IMR-90 (cell line): ENCODE measurements at regions not wholly inside any gene's neighbourhood (a gene's known extent, or its start where the extent isn't known, plus 50 kb on each side); places are given as distances from the start of the nearest gene placed in this dataset.

Source experiments
- ATAC-seq: fragments of 200-7000 bp; cut with Tn5 transposase; 2 replicates; pipeline ENCODE4 v1.9.1; 2020; ENCODE audit warnings: low read depth, mild to moderate bottlenecking, moderate library complexity
- BruUV-seq: library from RNA; stranded (reverse); fragments of 400-500 nt; replicated peaks from 2 replicates; lab custom pipeline; 2021; lab: Mats Ljungman, UMichigan
- CTCF ChIA-PET: fragments of 300-600 bp; formaldehyde crosslinking; extraction: SDS; loops from one replicate; lab custom pipeline; 2021; ENCODE audit warnings: antibody characterized with exemption; lab: Yijun Ruan, JAX
- POLR2A ChIA-PET: fragments of 300-600 bp; sonication (Branson Sonifier 250); formaldehyde crosslinking; loops from one replicate; lab custom pipeline; 2022; ENCODE audit warnings: antibody characterized with exemption; ENCODE audit not compliant: unreplicated experiment; lab: Charles Lee
- DNase-seq: peaks from one replicate; pipeline ENCODE4 v3.0.0; 2013
- H2AFZ ChIP-seq: replicated peaks from 2 replicates; pipeline ENCODE3; 2013; ENCODE audit warnings: low read length, mild to moderate bottlenecking; ENCODE audit not compliant: poor library complexity
- H2AK5ac ChIP-seq: 2 replicates; pipeline ENCODE4 v1.6.1; 2013; ENCODE audit warnings: low read depth, low read length, inconsistent platforms
- H2AK9ac ChIP-seq: replicated peaks from 2 replicates; pipeline ENCODE3; 2013; ENCODE audit warnings: mild to moderate bottlenecking, low read depth, low read length, moderate library complexity; ENCODE audit not compliant: poor library complexity
- H2BK120ac ChIP-seq: 2 replicates; pipeline ENCODE4 v1.6.1; 2013; ENCODE audit warnings: low read depth, low read length, inconsistent platforms
- H2BK15ac ChIP-seq: 3 replicates; pipeline ENCODE4 v1.6.1; 2013; ENCODE audit warnings: low read depth, low read length, inconsistent platforms
- H2BK20ac ChIP-seq: 2 replicates; pipeline ENCODE4 v1.6.1; 2013; ENCODE audit warnings: low read depth, mild to moderate bottlenecking, inconsistent platforms, low read length, moderate library complexity
- H2BK5ac ChIP-seq: 2 replicates; pipeline ENCODE4 v1.6.1; 2013; ENCODE audit warnings: mild to moderate bottlenecking, low read depth, low read length, inconsistent platforms; ENCODE audit not compliant: poor library complexity, severe bottlenecking
- H3K14ac ChIP-seq: replicated peaks from 2 replicates; pipeline ENCODE4 v1.6.1; 2013; ENCODE audit warnings: low read depth, low read length, inconsistent platforms
- H3K18ac ChIP-seq: 2 replicates; pipeline ENCODE4 v1.6.1; 2013; ENCODE audit warnings: low read depth, low read length, control low read depth
- H3K23ac ChIP-seq: 2 replicates; pipeline ENCODE4 v1.6.1; 2013; ENCODE audit warnings: low read depth, low read length, inconsistent platforms
- H3K27ac ChIP-seq: 2 replicates; pipeline ENCODE4 v1.5.1; 2013; ENCODE audit warnings: mild to moderate bottlenecking, control low read depth, low read length; ENCODE audit not compliant: insufficient read depth
- H3K27me3 ChIP-seq: 2 replicates; pipeline ENCODE4 v1.6.1; 2013; ENCODE audit warnings: low read length; ENCODE audit not compliant: control insufficient read depth, insufficient read depth
- H3K36me3 ChIP-seq: 2 replicates; pipeline ENCODE4 v1.6.1; 2013; ENCODE audit warnings: low read length, mixed read lengths; ENCODE audit not compliant: control insufficient read depth, insufficient read depth
- H3K4ac ChIP-seq: 2 replicates; pipeline ENCODE4 v1.6.1; 2013; ENCODE audit warnings: low read depth, low read length, inconsistent platforms
- H3K4me1 ChIP-seq: 2 replicates; pipeline ENCODE4 v1.6.1; 2013; ENCODE audit warnings: low read length, mixed read lengths; ENCODE audit not compliant: control insufficient read depth, insufficient read depth
- H3K4me2 ChIP-seq: 2 replicates; pipeline ENCODE4 v1.6.1; 2013; ENCODE audit warnings: low read depth, mild to moderate bottlenecking, control low read depth, low read length, moderate library complexity
- H3K4me3 ChIP-seq: 2 replicates; pipeline ENCODE4 v1.5.1; 2013; ENCODE audit warnings: low read depth, mild to moderate bottlenecking, control low read depth, low read length, moderate library complexity; ENCODE audit not compliant: insufficient read depth
- H3K56ac ChIP-seq: 2 replicates; pipeline ENCODE4 v1.6.1; 2013; ENCODE audit warnings: low read length, inconsistent platforms; ENCODE audit not compliant: insufficient read depth; ENCODE audit errors: extremely low read depth
- H3K79me1 ChIP-seq, 2 experiments: 2 replicates each; pipeline ENCODE4 v1.6.1; 2013; ENCODE audit warnings: low read length in 2 of 2, inconsistent platforms in 1 of 2, low read depth in 1 of 2
- H3K9ac ChIP-seq: 2 replicates; pipeline ENCODE4 v1.6.1; 2013; ENCODE audit warnings: low read depth, low read length, control low read depth
- H3K9me1 ChIP-seq: 2 replicates; pipeline ENCODE4 v1.6.1; 2013; ENCODE audit warnings: low read length, inconsistent platforms; ENCODE audit not compliant: insufficient read depth
- H3K9me3 ChIP-seq: 2 replicates; pipeline ENCODE4 v1.6.1; 2013; ENCODE audit warnings: low read length; ENCODE audit not compliant: control insufficient read depth, insufficient read depth
- H4K20me1 ChIP-seq: 2 replicates; pipeline ENCODE4 v1.6.1; 2013; ENCODE audit warnings: low read length, inconsistent platforms; ENCODE audit not compliant: insufficient read depth
- H4K5ac ChIP-seq: 2 replicates; pipeline ENCODE4 v1.6.1; 2013; ENCODE audit warnings: mild to moderate bottlenecking, low read depth, low read length, control low read depth
- H4K8ac ChIP-seq, 2 experiments: 2 replicates each; pipeline ENCODE4 v1.6.1; 2013; ENCODE audit warnings: low read depth in 2 of 2, low read length in 2 of 2, control low read depth in 1 of 2, inconsistent platforms in 1 of 2
- H4K91ac ChIP-seq: 2 replicates; pipeline ENCODE4 v1.6.1; 2013; ENCODE audit warnings: low read depth, low read length, inconsistent platforms; ENCODE audit not compliant: insufficient read depth
- ELK1 ChIP-seq: fragments of 150-350 bp; IDR thresholded peaks from 2 replicates; pipeline ENCODE4 v1.6.1; 2016; ENCODE audit warnings: low read depth, mild to moderate bottlenecking, low read length, moderate library complexity, borderline replicate concordance
- WGBS, 2 experiments: methylation state at CpG; one replicate each; pipeline versions ENCODE4 v1.1.5 to v1.1.7; 2013; ENCODE audit warnings: missing lambda C conversion rate in 2 of 2; ENCODE audit not compliant: insufficient read length in 1 of 2; ENCODE audit errors: extremely low coverage in 2 of 2; 5-methylcytosine and 5-hydroxymethylcytosine counted together
- dilution Hi-C: fragments of 300-500 bp; cut with HindIII; formaldehyde crosslinking; loops from one replicate; pipeline ENCODE4 v1.14.3; 2018; ENCODE audit warnings: low sequenced_read_pairs; ENCODE audit not compliant: unreplicated experiment
- in situ Hi-C: fragments of 300-500 bp; cut with MboI; formaldehyde crosslinking; loops from 3 replicates; pipeline ENCODE4 v1.14.3; 2019; ENCODE audit warnings: low sequenced_read_pairs, inconsistent platforms, mixed read lengths
- intact Hi-C: fragments of 100-400 bp; cut with micrococcal nuclease; formaldehyde crosslinking; loops from 2 replicates; pipeline ENCODE4 v1.10.0; 2022

GRCh38 chr4:81874661-81875515 lies 403.2 kb upstream of the RASGEF1B start:
- Histone ChIP-seq H3K18ac (no peak overlapping the region), H3K14ac (no peak overlapping the region), H3K4ac (no peak overlapping the region), H3K9me1 (no peaks in the 10 kb centered on the region), H3K27ac (no peak overlapping the region), H3K9me3 (no peaks in the 10 kb centered on the region), H2AK9ac (no peak overlapping the region), H3K4me3 (no peak overlapping the region), H3K9ac (no peak overlapping the region), H2BK5ac (no peak overlapping the region), H2BK15ac (no peak overlapping the region), H3K23ac (no peak overlapping the region), H4K8ac (no peak overlapping the region), H2BK120ac (no peak overlapping the region), H3K4me1 (no peaks in the 10 kb centered on the region), H3K79me1 (no peaks in the 10 kb centered on the region), H3K36me3 (no peaks in the 10 kb centered on the region), H3K4me2 (no peak overlapping the region), H2AK5ac (no peak overlapping the region), H3K27me3 (no peaks in the 10 kb centered on the region), H3K56ac (no peak overlapping the region), H2BK20ac (no peak overlapping the region), H2AFZ (no peak overlapping the region), H4K91ac (no peak overlapping the region), H4K20me1 (no peaks in the 10 kb centered on the region), H4K5ac (no peak overlapping the region)
- no CpG with 5 or more reads among the region's 3 CpGs for WGBS, 2 experiments
- intact Hi-C loops: no loop called here
- no peak for TF ChIP-seq ELK1
- ChIA-PET CTCF (interaction anchor here (0.5 kb wide), 1 partner anchor 43 kb away, joined by 4 read pairs; no protein-coding TSS in a partner anchor), POLR2A (no interaction called here)
- ATAC-seq: no peak
- no TSS peak for BruUV-seq
- in situ Hi-C loops: no loop called here
- DNase-seq: no peak
- dilution Hi-C loops: no loop called here
